ENCODE measurements at regions not wholly inside any gene's neighbourhood (a gene's known extent, or its start where the extent isn't known, plus 50 kb on each side); places are given as distances from the start of the nearest gene placed in this dataset.

GRCh38 chr2:145206496-145207281 lies 686.8 kb upstream of the ZEB2 start:
- no peak for DNase-seq

GRCh38 chr2:145203891-145204290 lies 684.0 kb upstream of the ZEB2 start:
- DNase-seq = no peak

GRCh38 chr2:145199827-145200706 lies 680.1 kb upstream of the ZEB2 start:
- peak; percentile 72 for DNase-seq

- no peak for DNase-seq
These were observed 679.1 kb upstream of the ZEB2 start for GRCh38 chr2:145199042-145199441.

- no peak for DNase-seq
These were observed 678.6 kb upstream of the ZEB2 start for GRCh38 chr2:145198555-145198954.

GRCh38 chr2:145197944-145198343 lies 678.0 kb upstream of the ZEB2 start:
- no peak for DNase-seq

- DNase-seq = no peak
These were observed 674.8 kb upstream of the ZEB2 start for GRCh38 chr2:145194673-145195072.

- peak; percentile 24 for DNase-seq
These were observed 670.2 kb upstream of the ZEB2 start for GRCh38 chr2:145190031-145190703.

- DNase-seq = peak; percentile 10
These were observed 666.4 kb upstream of the ZEB2 start for GRCh38 chr2:145186303-145186702.

GRCh38 chr2:145185696-145186095 lies 665.8 kb upstream of the ZEB2 start:
- peak; percentile 44 for DNase-seq

- peak; percentile 15 for DNase-seq
These were observed 665.1 kb upstream of the ZEB2 start for GRCh38 chr2:145184741-145185651.

- no peak for DNase-seq
These were observed 649.4 kb upstream of the ZEB2 start for GRCh38 chr2:145169285-145169684.

GRCh38 chr2:145168091-145168490 lies 648.2 kb upstream of the ZEB2 start:
- DNase-seq = no peak

GRCh38 chr2:145166731-145167302 lies 646.9 kb upstream of the ZEB2 start:
- DNase-seq = no peak

- DNase-seq = no peak
These were observed 641.7 kb upstream of the ZEB2 start for GRCh38 chr2:145161656-145162055.

- DNase-seq = no peak
These were observed 640.9 kb upstream of the ZEB2 start for GRCh38 chr2:145160855-145161254.

- DNase-seq = no peak
These were observed 639.8 kb upstream of the ZEB2 start for GRCh38 chr2:145159676-145160075.

- peak; percentile 69 for DNase-seq
These were observed 638.0 kb upstream of the ZEB2 start for GRCh38 chr2:145157741-145158591.

- DNase-seq = peak; percentile 15
These were observed 637.2 kb upstream of the ZEB2 start for GRCh38 chr2:145157036-145157675.

GRCh38 chr2:145156199-145156598 lies 636.3 kb upstream of the ZEB2 start:
- no peak for DNase-seq
